PC-3 (cell line): ENCODE measurements at regions not wholly inside any gene's neighbourhood (a gene's known extent, or its start where the extent isn't known, plus 50 kb on each side); places are given as distances from the start of the nearest gene placed in this dataset.

ENCODE experiments used
- ATAC-seq: fragments of 200-7000 bp; cut with Tn5 transposase; 2 replicates; pipeline ENCODE4 v1.9.1; 2020; ENCODE audit warnings: mild to moderate bottlenecking, moderate library complexity
- BruUV-seq: library from RNA; stranded (reverse); fragments of 400-500 nt; replicated peaks from 2 replicates; lab custom pipeline; 2021; lab: Mats Ljungman, UMichigan
- CTCF ChIA-PET: fragments of 300-600 bp; sonication (Branson Sonifier 250); formaldehyde crosslinking; loops from one replicate; lab custom pipeline; 2022; ENCODE audit warnings: antibody characterized with exemption; lab: Charles Lee
- POLR2A ChIA-PET: fragments of 300-600 bp; sonication (Branson Sonifier 250); formaldehyde crosslinking; loops from one replicate; lab custom pipeline; 2022; ENCODE audit warnings: antibody characterized with exemption; ENCODE audit not compliant: unreplicated experiment; lab: Charles Lee
- DNase-seq: peaks from one replicate; pipeline ENCODE4 v3.0.0-alpha.2; 2015
- H2AFZ ChIP-seq: fragments of 300-600 bp; sonication (generic); 2 replicates; pipeline ENCODE4 v1.6.0; 2016; ENCODE audit warnings: antibody characterized with exemption, low read length
- H3F3A ChIP-seq: fragments of 300-600 bp; sonication (generic); one replicate; pipeline ENCODE4 v1.6.0; 2017; ENCODE audit warnings: antibody characterized with exemption, low read length, control low read depth, mild to moderate bottlenecking; ENCODE audit not compliant: unreplicated experiment
- H3K27ac ChIP-seq: fragments of 300-600 bp; sonication (generic); 2 replicates; pipeline ENCODE4 v1.5.1; 2016; ENCODE audit warnings: mild to moderate bottlenecking, low read length
- H3K27me3 ChIP-seq: fragments of 300-600 bp; sonication (generic); 2 replicates; pipeline ENCODE4 v1.6.1; 2016; ENCODE audit warnings: low read length, mixed read lengths
- H3K36me3 ChIP-seq: fragments of 300-600 bp; sonication (generic); 2 replicates; pipeline ENCODE4 v1.6.1; 2016; ENCODE audit warnings: low read depth, mixed run types, low read length, mixed read lengths
- H3K4me1 ChIP-seq: fragments of 300-600 bp; sonication (generic); 2 replicates; pipeline ENCODE4 v1.5.1; 2016; ENCODE audit warnings: low read length; ENCODE audit not compliant: insufficient read depth
- H3K4me2 ChIP-seq: fragments of 300-600 bp; sonication (generic); 2 replicates; pipeline ENCODE4 v1.6.0; 2016; ENCODE audit warnings: low read length
- H3K4me3 ChIP-seq: fragments of 300-600 bp; sonication (generic); 2 replicates; pipeline ENCODE4 v1.5.1; 2016; ENCODE audit warnings: mild to moderate bottlenecking, low read length, mixed read lengths
- H3K79me2 ChIP-seq: fragments of 300-600 bp; sonication (generic); 2 replicates; pipeline ENCODE4 v1.6.1; 2017; ENCODE audit warnings: low read length, mixed read lengths
- H3K9ac ChIP-seq: fragments of 300-600 bp; sonication (generic); 2 replicates; pipeline ENCODE4 v1.6.0; 2016; ENCODE audit warnings: mild to moderate bottlenecking, low read length
- H3K9me2 ChIP-seq: fragments of 300-600 bp; sonication (generic); replicated peaks from 2 replicates; pipeline ENCODE4 v1.6.1; 2016; ENCODE audit warnings: mixed run types, low read length, mixed read lengths
- H3K9me3 ChIP-seq: fragments of 300-600 bp; sonication (generic); 2 replicates; pipeline ENCODE4 v1.6.1; 2016; ENCODE audit warnings: low read length, mixed read lengths
- H4K20me1 ChIP-seq: fragments of 300-600 bp; sonication (generic); 2 replicates; pipeline ENCODE4 v1.6.1; 2016; ENCODE audit warnings: low read length, mixed read lengths
- CTCF ChIP-seq: fragments of 300-600 bp; sonication (generic); conservative IDR thresholded peaks from 2 replicates; pipeline ENCODE4 v1.5.1; 2017; ENCODE audit warnings: antibody characterized with exemption, low read depth, mild to moderate bottlenecking, low read length
- EZH2 ChIP-seq: fragments of 300-600 bp; sonication (generic); IDR thresholded peaks from one replicate; pipeline ENCODE4 v1.6.1; 2017; ENCODE audit warnings: antibody characterized with exemption, mild to moderate bottlenecking, low read length; ENCODE audit not compliant: unreplicated experiment
- EZH2phosphoT487 ChIP-seq: fragments of 300-600 bp; sonication (generic); IDR thresholded peaks from 2 replicates; pipeline ENCODE4 v1.6.1; 2018; ENCODE audit warnings: mild to moderate bottlenecking, antibody characterized with exemption, low read length, borderline replicate concordance
- intact Hi-C: fragments of 100-400 bp; cut with micrococcal nuclease; formaldehyde crosslinking; loops from 2 replicates; pipeline ENCODE4 v1.9.0; 2023

- POLR2A ChIA-PET: no interaction called here
- BruUV-seq: no TSS peak
These were observed 58.8 kb upstream of the GFPT2 start for GRCh38 chr5:180411948-180412347.

GRCh38 chr5:180414176-180414575 lies 61.0 kb upstream of the GFPT2 start:
- no peak overlapping the region for H3K27ac ChIP-seq
- H3K79me2 ChIP-seq: no peaks in the 10 kb centered on the region
- H2AFZ ChIP-seq: no peak overlapping the region
- no peaks in the 10 kb centered on the region for H3K27me3 ChIP-seq
- H4K20me1 ChIP-seq: no peaks in the 10 kb centered on the region
- ChIA-PET CTCF (no interaction called here), POLR2A (no interaction called here)
- intact Hi-C loops: no loop called here
- H3K9me2 ChIP-seq: no peaks in the 10 kb centered on the region
- no peaks in the 10 kb centered on the region for H3F3A ChIP-seq
- TF ChIP-seq EZH2 (no peak), CTCF (no peak), EZH2phosphoT487 (no peak)
- DNase-seq: no peak
- no peak overlapping the region for H3K9ac ChIP-seq
- no peaks in the 10 kb centered on the region for H3K4me1 ChIP-seq
- no TSS peak for BruUV-seq
- no peak for ATAC-seq
- no peak overlapping the region for H3K4me2 ChIP-seq
- H3K9me3 ChIP-seq: no peaks in the 10 kb centered on the region
- no peak overlapping the region for H3K4me3 ChIP-seq
- H3K36me3 ChIP-seq: no peaks in the 10 kb centered on the region

More at GRCh38 chr5:180411948-180412347, 58.8 kb upstream of the GFPT2 start:
- H4K20me1 ChIP-seq: no peaks in the 10 kb centered on the region
- H3K27ac ChIP-seq: no peak overlapping the region
- no peak for ATAC-seq
- H3K36me3 ChIP-seq: no peaks in the 10 kb centered on the region
- intact Hi-C loops: no loop called here
- H3K9me2 ChIP-seq: no peaks in the 10 kb centered on the region
- DNase-seq: no peak
- no peak overlapping the region for H3K4me2 ChIP-seq
- no peaks in the 10 kb centered on the region for H3K4me1 ChIP-seq
- no peaks in the 10 kb centered on the region for H3K9me3 ChIP-seq
- no peak overlapping the region for H3K9ac ChIP-seq
- no peaks in the 10 kb centered on the region for H3F3A ChIP-seq
- H3K79me2 ChIP-seq: no peaks in the 10 kb centered on the region
- CTCF ChIA-PET: no interaction called here
- H3K4me3 ChIP-seq: no peak overlapping the region
- TF ChIP-seq CTCF: no peak
- TF ChIP-seq EZH2: no peak
- TF ChIP-seq EZH2phosphoT487: no peak
- no peak overlapping the region for H2AFZ ChIP-seq
- H3K27me3 ChIP-seq: no peaks in the 10 kb centered on the region

- no peak overlapping the region for H3K4me3 ChIP-seq
- no peaks in the 10 kb centered on the region for H3F3A ChIP-seq
- H3K27ac ChIP-seq: no peak overlapping the region
- BruUV-seq: no TSS peak
- no peaks in the 10 kb centered on the region for H3K27me3 ChIP-seq
- no peaks in the 10 kb centered on the region for H3K36me3 ChIP-seq
- ChIA-PET CTCF (interaction anchor here (0.6 kb wide), 1 partner anchor 215 kb away, joined by 3 read pairs; no protein-coding TSS in a partner anchor), POLR2A (no interaction called here)
- TF ChIP-seq EZH2 (no peak), EZH2phosphoT487 (no peak), CTCF (no peak)
- no peak overlapping the region for H2AFZ ChIP-seq
- no peaks in the 10 kb centered on the region for H3K9me2 ChIP-seq
- H4K20me1 ChIP-seq: no peaks in the 10 kb centered on the region
- ATAC-seq (no peak), DNase-seq (no peak)
- intact Hi-C loops: no loop called here
- H3K9me3 ChIP-seq: no peaks in the 10 kb centered on the region
- no peaks in the 10 kb centered on the region for H3K79me2 ChIP-seq
- H3K4me1 ChIP-seq: no peaks in the 10 kb centered on the region
- H3K9ac ChIP-seq: no peak overlapping the region
- H3K4me2 ChIP-seq: no peak overlapping the region
These were observed 68.5 kb upstream of the GFPT2 start for GRCh38 chr5:180421672-180422071.
